IMR-90 (cell line): ENCODE measurements at regions not wholly inside any gene's neighbourhood (a gene's known extent, or its start where the extent isn't known, plus 50 kb on each side); places are given as distances from the start of the nearest gene placed in this dataset.

Experiments used
- ATAC-seq: fragments of 200-7000 bp; cut with Tn5 transposase; 2 replicates; pipeline ENCODE4 v1.9.1; 2020; ENCODE audit warnings: low read depth, mild to moderate bottlenecking, moderate library complexity
- BruUV-seq: library from RNA; stranded (reverse); fragments of 400-500 nt; replicated peaks from 2 replicates; lab custom pipeline; 2021; lab: Mats Ljungman, UMichigan
- CTCF ChIA-PET: fragments of 300-600 bp; formaldehyde crosslinking; extraction: SDS; loops from one replicate; lab custom pipeline; 2021; ENCODE audit warnings: antibody characterized with exemption; lab: Yijun Ruan, JAX
- POLR2A ChIA-PET: fragments of 300-600 bp; sonication (Branson Sonifier 250); formaldehyde crosslinking; loops from one replicate; lab custom pipeline; 2022; ENCODE audit warnings: antibody characterized with exemption; ENCODE audit not compliant: unreplicated experiment; lab: Charles Lee
- DNase-seq: peaks from one replicate; pipeline ENCODE4 v3.0.0; 2013
- H2AFZ ChIP-seq: replicated peaks from 2 replicates; pipeline ENCODE3; 2013; ENCODE audit warnings: low read length, mild to moderate bottlenecking; ENCODE audit not compliant: poor library complexity
- H2AK5ac ChIP-seq: 2 replicates; pipeline ENCODE4 v1.6.1; 2013; ENCODE audit warnings: low read depth, low read length, inconsistent platforms
- H2AK9ac ChIP-seq: replicated peaks from 2 replicates; pipeline ENCODE3; 2013; ENCODE audit warnings: mild to moderate bottlenecking, low read depth, low read length, moderate library complexity; ENCODE audit not compliant: poor library complexity
- H2BK120ac ChIP-seq: 2 replicates; pipeline ENCODE4 v1.6.1; 2013; ENCODE audit warnings: low read depth, low read length, inconsistent platforms
- H2BK15ac ChIP-seq: 3 replicates; pipeline ENCODE4 v1.6.1; 2013; ENCODE audit warnings: low read depth, low read length, inconsistent platforms
- H2BK20ac ChIP-seq: 2 replicates; pipeline ENCODE4 v1.6.1; 2013; ENCODE audit warnings: low read depth, mild to moderate bottlenecking, inconsistent platforms, low read length, moderate library complexity
- H2BK5ac ChIP-seq: 2 replicates; pipeline ENCODE4 v1.6.1; 2013; ENCODE audit warnings: mild to moderate bottlenecking, low read depth, low read length, inconsistent platforms; ENCODE audit not compliant: poor library complexity, severe bottlenecking
- H3K14ac ChIP-seq: replicated peaks from 2 replicates; pipeline ENCODE4 v1.6.1; 2013; ENCODE audit warnings: low read depth, low read length, inconsistent platforms
- H3K18ac ChIP-seq: 2 replicates; pipeline ENCODE4 v1.6.1; 2013; ENCODE audit warnings: low read depth, low read length, control low read depth
- H3K23ac ChIP-seq: 2 replicates; pipeline ENCODE4 v1.6.1; 2013; ENCODE audit warnings: low read depth, low read length, inconsistent platforms
- H3K27ac ChIP-seq: 2 replicates; pipeline ENCODE4 v1.5.1; 2013; ENCODE audit warnings: mild to moderate bottlenecking, control low read depth, low read length; ENCODE audit not compliant: insufficient read depth
- H3K27me3 ChIP-seq: 2 replicates; pipeline ENCODE4 v1.6.1; 2013; ENCODE audit warnings: low read length; ENCODE audit not compliant: control insufficient read depth, insufficient read depth
- H3K36me3 ChIP-seq: 2 replicates; pipeline ENCODE4 v1.6.1; 2013; ENCODE audit warnings: low read length, mixed read lengths; ENCODE audit not compliant: control insufficient read depth, insufficient read depth
- H3K4ac ChIP-seq: 2 replicates; pipeline ENCODE4 v1.6.1; 2013; ENCODE audit warnings: low read depth, low read length, inconsistent platforms
- H3K4me1 ChIP-seq: 2 replicates; pipeline ENCODE4 v1.6.1; 2013; ENCODE audit warnings: low read length, mixed read lengths; ENCODE audit not compliant: control insufficient read depth, insufficient read depth
- H3K4me2 ChIP-seq: 2 replicates; pipeline ENCODE4 v1.6.1; 2013; ENCODE audit warnings: low read depth, mild to moderate bottlenecking, control low read depth, low read length, moderate library complexity
- H3K4me3 ChIP-seq: 2 replicates; pipeline ENCODE4 v1.5.1; 2013; ENCODE audit warnings: low read depth, mild to moderate bottlenecking, control low read depth, low read length, moderate library complexity; ENCODE audit not compliant: insufficient read depth
- H3K56ac ChIP-seq: 2 replicates; pipeline ENCODE4 v1.6.1; 2013; ENCODE audit warnings: low read length, inconsistent platforms; ENCODE audit not compliant: insufficient read depth; ENCODE audit errors: extremely low read depth
- H3K79me1 ChIP-seq, 2 experiments: 2 replicates each; pipeline ENCODE4 v1.6.1; 2013; ENCODE audit warnings: low read length in 2 of 2, inconsistent platforms in 1 of 2, low read depth in 1 of 2
- H3K9ac ChIP-seq: 2 replicates; pipeline ENCODE4 v1.6.1; 2013; ENCODE audit warnings: low read depth, low read length, control low read depth
- H3K9me1 ChIP-seq: 2 replicates; pipeline ENCODE4 v1.6.1; 2013; ENCODE audit warnings: low read length, inconsistent platforms; ENCODE audit not compliant: insufficient read depth
- H3K9me3 ChIP-seq: 2 replicates; pipeline ENCODE4 v1.6.1; 2013; ENCODE audit warnings: low read length; ENCODE audit not compliant: control insufficient read depth, insufficient read depth
- H4K20me1 ChIP-seq: 2 replicates; pipeline ENCODE4 v1.6.1; 2013; ENCODE audit warnings: low read length, inconsistent platforms; ENCODE audit not compliant: insufficient read depth
- H4K5ac ChIP-seq: 2 replicates; pipeline ENCODE4 v1.6.1; 2013; ENCODE audit warnings: mild to moderate bottlenecking, low read depth, low read length, control low read depth
- H4K8ac ChIP-seq, 2 experiments: 2 replicates each; pipeline ENCODE4 v1.6.1; 2013; ENCODE audit warnings: low read depth in 2 of 2, low read length in 2 of 2, control low read depth in 1 of 2, inconsistent platforms in 1 of 2
- H4K91ac ChIP-seq: 2 replicates; pipeline ENCODE4 v1.6.1; 2013; ENCODE audit warnings: low read depth, low read length, inconsistent platforms; ENCODE audit not compliant: insufficient read depth
- BHLHE40 ChIP-seq: fragments of 150-350 bp; IDR thresholded peaks from 2 replicates; pipeline ENCODE4 v1.6.1; 2016; ENCODE audit warnings: mild to moderate bottlenecking, low read depth, low read length
- CEBPB ChIP-seq: IDR thresholded peaks from 2 replicates; pipeline ENCODE4 v1.6.1; 2012; ENCODE audit warnings: low read depth, low read length, improper control_type of control experiment
- ELK1 ChIP-seq: fragments of 150-350 bp; IDR thresholded peaks from 2 replicates; pipeline ENCODE4 v1.6.1; 2016; ENCODE audit warnings: low read depth, mild to moderate bottlenecking, low read length, moderate library complexity, borderline replicate concordance
- FOS ChIP-seq: fragments of 150-350 bp; IDR thresholded peaks from 2 replicates; pipeline ENCODE4 v1.6.1; 2016; ENCODE audit warnings: low read depth, low read length
- MAZ ChIP-seq: IDR thresholded peaks from 2 replicates; pipeline ENCODE4 v1.6.1; 2012; ENCODE audit warnings: low read depth, mild to moderate bottlenecking, low read length, improper control_type of control experiment, moderate library complexity, borderline replicate concordance
- POLR2A ChIP-seq: IDR thresholded peaks from 2 replicates; pipeline ENCODE4 v1.6.1; 2012; ENCODE audit warnings: mild to moderate bottlenecking, low read depth, low read length
- RAD21 ChIP-seq: IDR thresholded peaks from 2 replicates; pipeline ENCODE4 v1.6.1; 2012; ENCODE audit warnings: low read length, improper control_type of control experiment
- RCOR1 ChIP-seq: IDR thresholded peaks from 2 replicates; pipeline ENCODE4 v1.6.1; 2012; ENCODE audit warnings: mild to moderate bottlenecking, low read length, improper control_type of control experiment; ENCODE audit not compliant: insufficient replicate concordance
- RFX5 ChIP-seq: IDR thresholded peaks from 2 replicates; pipeline ENCODE4 v1.8.0; 2012; ENCODE audit warnings: low read depth, mild to moderate bottlenecking, low read length, moderate library complexity
- WGBS, 2 experiments: methylation state at CpG; one replicate each; pipeline versions ENCODE4 v1.1.5 to v1.1.7; 2013; ENCODE audit warnings: missing lambda C conversion rate in 2 of 2; ENCODE audit not compliant: insufficient read length in 1 of 2; ENCODE audit errors: extremely low coverage in 2 of 2; 5-methylcytosine and 5-hydroxymethylcytosine counted together
- dilution Hi-C: fragments of 300-500 bp; cut with HindIII; formaldehyde crosslinking; loops from one replicate; pipeline ENCODE4 v1.14.3; 2018; ENCODE audit warnings: low sequenced_read_pairs; ENCODE audit not compliant: unreplicated experiment
- in situ Hi-C: fragments of 300-500 bp; cut with MboI; formaldehyde crosslinking; loops from 3 replicates; pipeline ENCODE4 v1.14.3; 2019; ENCODE audit warnings: low sequenced_read_pairs, inconsistent platforms, mixed read lengths
- intact Hi-C: fragments of 100-400 bp; cut with micrococcal nuclease; formaldehyde crosslinking; loops from 2 replicates; pipeline ENCODE4 v1.10.0; 2022

- H2BK15ac ChIP-seq, result no peak overlapping the region
- no peaks in the 10 kb centered on the region for H3K4me1 ChIP-seq
- H4K91ac ChIP-seq, result no peak overlapping the region
- H4K5ac ChIP-seq, result no peak overlapping the region
- no peak overlapping the region for H2AFZ ChIP-seq
- H3K4me2 ChIP-seq, result no peak overlapping the region
- ATAC-seq, result no peak
- in situ Hi-C loops (no loop called here), dilution Hi-C loops (no loop called here), intact Hi-C loops (no loop called here)
- H4K20me1 ChIP-seq, result no peaks in the 10 kb centered on the region
- BruUV-seq, result no TSS peak
- no peak overlapping the region for H3K9ac ChIP-seq
- H3K27ac ChIP-seq, result no peak overlapping the region
- DNase-seq, result no peak
- H2AK9ac ChIP-seq, result no peak overlapping the region
- peaks cover 4% of the 10 kb centered on the region; the same call in 1 of the 2 replicates for H3K9me3 ChIP-seq
- no peak overlapping the region for H2BK5ac ChIP-seq
- no peaks in the 10 kb centered on the region for H3K9me1 ChIP-seq
- no peak overlapping the region for H3K18ac ChIP-seq
- no peak overlapping the region for H2AK5ac ChIP-seq
- no peak overlapping the region for H4K8ac ChIP-seq
- ChIA-PET POLR2A (no interaction called here), CTCF (no interaction called here)
- no peak overlapping the region for H3K56ac ChIP-seq
- no peak overlapping the region for H3K4me3 ChIP-seq
- no peak overlapping the region for H3K14ac ChIP-seq
- H3K4ac ChIP-seq, result no peak overlapping the region
- H3K23ac ChIP-seq, result no peak overlapping the region
- WGBS, 2 experiments, result no CpG with 5 or more reads among the region's 3 CpGs
- no peaks in the 10 kb centered on the region for H3K79me1 ChIP-seq
- H2BK20ac ChIP-seq, result no peak overlapping the region
- H3K27me3 ChIP-seq, result no peaks in the 10 kb centered on the region
- H2BK120ac ChIP-seq, result no peak overlapping the region
- H3K36me3 ChIP-seq, result no peaks in the 10 kb centered on the region
- no peak for TF ChIP-seq BHLHE40
- no peak for TF ChIP-seq FOS
- no peak for TF ChIP-seq CEBPB
- no peak for TF ChIP-seq RFX5
- TF ChIP-seq RAD21, result no peak
- TF ChIP-seq MAZ, result no peak
- no peak for TF ChIP-seq POLR2A
- no peak for TF ChIP-seq RCOR1
- no peak for TF ChIP-seq ELK1
Measured at GRCh38 chrX:148120151-148120550, 139.0 kb downstream of the FMR1NB start.
